ENCODE measurements at regions not wholly inside any gene's neighbourhood (a gene's known extent, or its start where the extent isn't known, plus 50 kb on each side); places are given as distances from the start of the nearest gene placed in this dataset.

DNA sequence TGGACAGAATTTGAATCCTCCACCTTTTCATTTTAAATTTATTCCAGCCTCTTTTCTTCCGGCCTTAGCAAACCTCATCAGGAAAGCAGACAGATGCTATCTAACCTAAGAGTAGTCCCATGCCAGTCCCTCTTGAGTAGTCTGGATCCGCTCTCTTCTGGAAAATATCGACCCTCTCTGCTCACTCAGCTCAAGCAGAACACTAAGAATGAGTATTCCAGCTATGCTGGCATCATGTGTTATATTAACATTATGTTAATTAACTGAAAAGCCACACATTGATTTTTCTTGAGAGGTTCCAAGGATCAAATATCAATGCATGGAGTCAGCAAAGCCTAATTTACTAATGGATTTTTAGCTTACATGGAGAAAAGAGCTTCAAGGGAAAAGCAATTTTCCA lies 161.4 kb downstream of the ID4 start:
- Histone ChIP-seq H3K36me3 (ENCODE audit: control insufficient read depth, insufficient read depth, low read length) (no peaks in the 10 kb centered on the region), H3K27ac (ENCODE audit: insufficient read depth, low read length) (no peak overlapping the region), H3K18ac (ENCODE audit: low read depth, low read length) (no peak overlapping the region), H4K20me1 (ENCODE audit: insufficient read depth, low read length) (no peaks in the 10 kb centered on the region), H2AK5ac (ENCODE audit: low read depth, low read length) (no peak overlapping the region), H2BK20ac (ENCODE audit: low read depth, low read length) (no peak overlapping the region), H2BK120ac (ENCODE audit: low read depth, low read length) (no peak overlapping the region), H2BK15ac (ENCODE audit: low read depth, low read length) (no peak overlapping the region), H3K27me3 (ENCODE audit: control insufficient read depth, insufficient read depth, low read length) (no peaks in the 10 kb centered on the region), H3K4me2 (ENCODE audit: low read depth, low read length) (no peak overlapping the region), H3K14ac (replicated peaks; ENCODE audit: low read depth, low read length) (no peak overlapping the region), H3K9me1 (ENCODE audit: insufficient read depth, low read length) (no peaks in the 10 kb centered on the region), H3K56ac (ENCODE audit: extremely low read depth, insufficient read depth, low read length) (no peak overlapping the region), H2AFZ (replicated peaks; ENCODE audit: low read length, poor library complexity) (no peak overlapping the region), H4K91ac (ENCODE audit: insufficient read depth, low read depth, low read length) (no peak overlapping the region), H3K4ac (ENCODE audit: low read depth, low read length) (no peak overlapping the region), H2AK9ac (replicated peaks; ENCODE audit: low read depth, low read length, poor library complexity) (no peak overlapping the region), H3K4me3 (ENCODE audit: insufficient read depth, low read depth, low read length) (no peak overlapping the region), H3K79me1 (ENCODE audit: low read depth in 1 of 2, low read length in 2 of 2) (no peaks in the 10 kb centered on the region), H3K9me3 (ENCODE audit: control insufficient read depth, insufficient read depth, low read length) (peaks cover 8% of the 10 kb centered on the region), H2BK5ac (ENCODE audit: low read depth, low read length, poor library complexity, severe bottlenecking) (no peak overlapping the region), H3K9ac (ENCODE audit: low read depth, low read length) (no peak overlapping the region), H4K5ac (ENCODE audit: low read depth, low read length) (no peak overlapping the region), H3K23ac (ENCODE audit: low read depth, low read length) (no peak overlapping the region), H4K8ac (ENCODE audit: low read depth in 2 of 2, low read length in 2 of 2) (no peak overlapping the region), H3K4me1 (ENCODE audit: control insufficient read depth, insufficient read depth, low read length) (no peaks in the 10 kb centered on the region)
- dilution Hi-C loops (cut with HindIII; ENCODE audit: low sequenced_read_pairs, unreplicated experiment) (no loop called here), in situ Hi-C loops (cut with MboI; ENCODE audit: low sequenced_read_pairs) (no loop called here), intact Hi-C loops (cut with micrococcal nuclease) (no loop called here)
- no peak for ATAC-seq (ENCODE audit: low read depth)
- BruUV-seq (replicated peaks), result no TSS peak
- ChIA-PET CTCF (no interaction called here), POLR2A (ENCODE audit: unreplicated experiment) (no interaction called here)
- no peak for TF ChIP-seq FOS (IDR thresholded peaks at IDR 0.05; ENCODE audit: low read depth, low read length)
- no peak for TF ChIP-seq MAFK (IDR thresholded peaks at IDR 0.05; ENCODE audit: low read depth, low read length)
- no peak for TF ChIP-seq SMC3 (IDR thresholded peaks at IDR 0.05; ENCODE audit: low read depth, low read length)
- no peak for TF ChIP-seq MAZ (IDR thresholded peaks at IDR 0.05; ENCODE audit: borderline replicate concordance, low read depth, low read length)
- no peak for TF ChIP-seq RFX5 (IDR thresholded peaks at IDR 0.05; ENCODE audit: low read depth, low read length)
- TF ChIP-seq, protein P1, sequence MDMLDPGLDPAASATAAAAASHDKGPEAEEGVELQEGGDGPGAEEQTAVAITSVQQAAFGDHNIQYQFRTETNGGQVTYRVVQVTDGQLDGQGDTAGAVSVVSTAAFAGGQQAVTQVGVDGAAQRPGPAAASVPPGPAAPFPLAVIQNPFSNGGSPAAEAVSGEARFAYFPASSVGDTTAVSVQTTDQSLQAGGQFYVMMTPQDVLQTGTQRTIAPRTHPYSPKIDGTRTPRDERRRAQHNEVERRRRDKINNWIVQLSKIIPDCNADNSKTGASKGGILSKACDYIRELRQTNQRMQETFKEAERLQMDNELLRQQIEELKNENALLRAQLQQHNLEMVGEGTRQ (IDR thresholded peaks at IDR 0.05; ENCODE audit: low read depth, low read length), result no peak
- TF ChIP-seq BHLHE40 (IDR thresholded peaks at IDR 0.05; ENCODE audit: low read depth, low read length), result no peak
- no peak for TF ChIP-seq NFE2L2 (IDR thresholded peaks at IDR 0.05; ENCODE audit: low read depth, low read length)
- no peak for TF ChIP-seq MXI1 (IDR thresholded peaks at IDR 0.05; ENCODE audit: borderline replicate concordance, low read depth, low read length)
- no peak for TF ChIP-seq CHD1 (IDR thresholded peaks at IDR 0.05; ENCODE audit: low read depth, low read length)
- no peak for TF ChIP-seq POLR2A (IDR thresholded peaks at IDR 0.05; ENCODE audit: low read depth, low read length)
- TF ChIP-seq, protein P2, sequence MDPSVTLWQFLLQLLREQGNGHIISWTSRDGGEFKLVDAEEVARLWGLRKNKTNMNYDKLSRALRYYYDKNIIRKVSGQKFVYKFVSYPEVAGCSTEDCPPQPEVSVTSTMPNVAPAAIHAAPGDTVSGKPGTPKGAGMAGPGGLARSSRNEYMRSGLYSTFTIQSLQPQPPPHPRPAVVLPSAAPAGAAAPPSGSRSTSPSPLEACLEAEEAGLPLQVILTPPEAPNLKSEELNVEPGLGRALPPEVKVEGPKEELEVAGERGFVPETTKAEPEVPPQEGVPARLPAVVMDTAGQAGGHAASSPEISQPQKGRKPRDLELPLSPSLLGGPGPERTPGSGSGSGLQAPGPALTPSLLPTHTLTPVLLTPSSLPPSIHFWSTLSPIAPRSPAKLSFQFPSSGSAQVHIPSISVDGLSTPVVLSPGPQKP (IDR thresholded peaks at IDR 0.05; ENCODE audit: borderline replicate concordance, low read depth, low read length), result no peak
- TF ChIP-seq, protein P3, sequence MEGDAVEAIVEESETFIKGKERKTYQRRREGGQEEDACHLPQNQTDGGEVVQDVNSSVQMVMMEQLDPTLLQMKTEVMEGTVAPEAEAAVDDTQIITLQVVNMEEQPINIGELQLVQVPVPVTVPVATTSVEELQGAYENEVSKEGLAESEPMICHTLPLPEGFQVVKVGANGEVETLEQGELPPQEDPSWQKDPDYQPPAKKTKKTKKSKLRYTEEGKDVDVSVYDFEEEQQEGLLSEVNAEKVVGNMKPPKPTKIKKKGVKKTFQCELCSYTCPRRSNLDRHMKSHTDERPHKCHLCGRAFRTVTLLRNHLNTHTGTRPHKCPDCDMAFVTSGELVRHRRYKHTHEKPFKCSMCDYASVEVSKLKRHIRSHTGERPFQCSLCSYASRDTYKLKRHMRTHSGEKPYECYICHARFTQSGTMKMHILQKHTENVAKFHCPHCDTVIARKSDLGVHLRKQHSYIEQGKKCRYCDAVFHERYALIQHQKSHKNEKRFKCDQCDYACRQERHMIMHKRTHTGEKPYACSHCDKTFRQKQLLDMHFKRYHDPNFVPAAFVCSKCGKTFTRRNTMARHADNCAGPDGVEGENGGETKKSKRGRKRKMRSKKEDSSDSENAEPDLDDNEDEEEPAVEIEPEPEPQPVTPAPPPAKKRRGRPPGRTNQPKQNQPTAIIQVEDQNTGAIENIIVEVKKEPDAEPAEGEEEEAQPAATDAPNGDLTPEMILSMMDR (conservative IDR thresholded peaks at IDR 0.05; ENCODE audit: low read depth, low read length), result no peak
- TF ChIP-seq RAD21 (IDR thresholded peaks at IDR 0.05; ENCODE audit: low read length), result no peak
- TF ChIP-seq RCOR1 (IDR thresholded peaks at IDR 0.05; ENCODE audit: insufficient replicate concordance, low read length), result no peak
- TF ChIP-seq CEBPB (IDR thresholded peaks at IDR 0.05; ENCODE audit: low read depth, low read length), result no peak
- DNase-seq, result no peak
- no CpG with 5 or more reads among the region's 3 CpGs for WGBS, 2 experiments (ENCODE audit: extremely low coverage in 2 of 2, insufficient read length in 1 of 2)
